Adrenal gland (tissue), 5 donors: ENCODE measurements at regions not wholly inside any gene's neighbourhood (a gene's known extent, or its start where the extent isn't known, plus 50 kb on each side); places are given as distances from the start of the nearest gene placed in this dataset.

Experiments
- CTCF ChIP-seq, 6 experiments: fragments of 450-650 bp in 4 of 6; fragments of 200-600 bp in 2 of 6; sonication (generic) in 1 of 6; IDR thresholded peaks; 1 replicate in 5 of 6; 2 replicates in 1 of 6; pipeline versions ENCODE4 v1.5.1 to v1.8.0; 2016 to 2021; ENCODE audit warnings: antibody characterized with exemption in 6 of 6, mild to moderate bottlenecking in 2 of 6, moderate library complexity in 1 of 6
- POLR2A ChIP-seq, 2 donors: fragments of 450-650 bp; IDR thresholded peaks; one replicate each; pipeline ENCODE4 v1.6.1; 2017; ENCODE audit warnings: antibody characterized with exemption in 2 of 2, mild to moderate bottlenecking in 2 of 2, moderate library complexity in 1 of 2
- donor health status: DM: no; HTN: no; CAD: no.

- TF ChIP-seq CTCF (IDR thresholded peaks at IDR 0.05), result no peak
- no peak for TF ChIP-seq POLR2A (IDR thresholded peaks at IDR 0.05)
Measured at GRCh38 chr4:138656990-138657389, 358.6 kb upstream of the NOCT start.
